PC-3 (cell line): ENCODE measurements at regions not wholly inside any gene's neighbourhood (a gene's known extent, or its start where the extent isn't known, plus 50 kb on each side); places are given as distances from the start of the nearest gene placed in this dataset.

ENCODE experiments used
- EZH2 ChIP-seq: fragments of 300-600 bp; sonication (generic); IDR thresholded peaks from one replicate; pipeline ENCODE4 v1.6.1; 2017; ENCODE audit warnings: antibody characterized with exemption, mild to moderate bottlenecking, low read length; ENCODE audit not compliant: unreplicated experiment
- TF ChIP-seq, protein P1 (sequence below): fragments of 300-600 bp; sonication (generic); conservative IDR thresholded peaks from 2 replicates; pipeline ENCODE4 v1.5.1; 2017; ENCODE audit warnings: antibody characterized with exemption, low read depth, mild to moderate bottlenecking, low read length

- TF ChIP-seq, protein P1, sequence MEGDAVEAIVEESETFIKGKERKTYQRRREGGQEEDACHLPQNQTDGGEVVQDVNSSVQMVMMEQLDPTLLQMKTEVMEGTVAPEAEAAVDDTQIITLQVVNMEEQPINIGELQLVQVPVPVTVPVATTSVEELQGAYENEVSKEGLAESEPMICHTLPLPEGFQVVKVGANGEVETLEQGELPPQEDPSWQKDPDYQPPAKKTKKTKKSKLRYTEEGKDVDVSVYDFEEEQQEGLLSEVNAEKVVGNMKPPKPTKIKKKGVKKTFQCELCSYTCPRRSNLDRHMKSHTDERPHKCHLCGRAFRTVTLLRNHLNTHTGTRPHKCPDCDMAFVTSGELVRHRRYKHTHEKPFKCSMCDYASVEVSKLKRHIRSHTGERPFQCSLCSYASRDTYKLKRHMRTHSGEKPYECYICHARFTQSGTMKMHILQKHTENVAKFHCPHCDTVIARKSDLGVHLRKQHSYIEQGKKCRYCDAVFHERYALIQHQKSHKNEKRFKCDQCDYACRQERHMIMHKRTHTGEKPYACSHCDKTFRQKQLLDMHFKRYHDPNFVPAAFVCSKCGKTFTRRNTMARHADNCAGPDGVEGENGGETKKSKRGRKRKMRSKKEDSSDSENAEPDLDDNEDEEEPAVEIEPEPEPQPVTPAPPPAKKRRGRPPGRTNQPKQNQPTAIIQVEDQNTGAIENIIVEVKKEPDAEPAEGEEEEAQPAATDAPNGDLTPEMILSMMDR: no peak
- no peak for TF ChIP-seq EZH2
Observed at GRCh38 chr4:124046190-124046589, 649.6 kb downstream of the SPRY1 start.
